ENCODE measurements at regions not wholly inside any gene's neighbourhood (a gene's known extent, or its start where the extent isn't known, plus 50 kb on each side); places are given as distances from the start of the nearest gene placed in this dataset.

DNA sequence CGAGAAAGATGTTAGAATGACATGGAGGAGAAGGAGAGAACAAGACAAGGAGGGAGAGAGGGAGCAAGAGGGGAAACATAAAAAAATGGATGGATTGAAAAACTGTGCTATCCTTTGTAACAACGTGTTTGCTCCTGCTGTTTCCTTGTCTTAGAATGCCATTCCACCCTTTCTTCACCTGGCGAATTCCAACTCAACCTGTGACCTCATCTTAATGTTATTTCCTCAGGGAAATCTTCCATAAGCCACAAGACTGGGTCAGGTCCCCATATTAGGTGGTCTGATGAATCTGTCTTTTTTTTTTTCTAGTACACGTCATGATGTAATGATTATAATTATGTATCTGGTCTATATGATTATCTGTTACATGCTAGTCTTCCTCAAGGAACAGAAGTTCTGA lies 195.0 kb upstream of the MAF start:
- no peak for DNase-seq (ENCODE audit: low read depth, low spot score)
- ChIA-PET POLR2A (no interaction called here), CTCF (no interaction called here)
- no peak for TF ChIP-seq CTCF (IDR thresholded peaks at IDR 0.05; ENCODE audit: insufficient read depth, low read length, missing control alignments)
- no peak overlapping the region for H3K4me3 ChIP-seq (ENCODE audit: low read depth, low read length)

DNA sequence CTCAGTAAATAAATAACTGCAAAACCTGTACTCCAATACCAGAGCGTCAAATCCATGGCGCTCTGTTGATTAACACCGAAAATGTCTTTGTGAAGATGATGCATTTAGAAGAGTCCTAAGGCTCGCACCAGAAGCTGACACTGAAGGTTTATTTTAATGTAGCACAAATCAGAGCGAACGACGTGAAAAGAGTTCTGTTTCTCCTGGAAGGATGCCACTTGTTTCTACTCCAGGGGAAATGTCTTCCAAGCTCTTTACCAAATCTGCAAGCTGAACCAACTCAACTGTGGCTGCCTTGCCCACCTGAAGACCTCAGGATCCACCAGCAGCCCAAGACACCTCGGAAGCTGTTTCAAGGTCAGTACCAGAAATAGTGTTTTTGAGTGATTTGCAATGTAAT lies 194.4 kb upstream of the MAF start:
- no peak for DNase-seq (ENCODE audit: low read depth, low spot score)
- no peak for TF ChIP-seq CTCF (IDR thresholded peaks at IDR 0.05; ENCODE audit: insufficient read depth, low read length, missing control alignments)
- CTCF ChIA-PET: no interaction called here
- no peak overlapping the region for H3K4me3 ChIP-seq (ENCODE audit: low read depth, low read length)
- POLR2A ChIA-PET: no interaction called here

- ChIA-PET CTCF (no interaction called here), POLR2A (no interaction called here)
- no peak for TF ChIP-seq CTCF (IDR thresholded peaks at IDR 0.05; ENCODE audit: insufficient read depth, low read length, missing control alignments)
- H3K4me3 ChIP-seq (ENCODE audit: low read depth, low read length): no peak overlapping the region
- DNase-seq (ENCODE audit: low read depth, low spot score): no peak
Measured at GRCh38 chr16:79792664-79793351, 192.3 kb upstream of the MAF start.

GRCh38 chr16:79792076-79792475 lies 191.5 kb upstream of the MAF start:
- CTCF ChIA-PET: no interaction called here
- no peak overlapping the region for H3K4me3 ChIP-seq (ENCODE audit: low read depth, low read length)
- POLR2A ChIA-PET: no interaction called here
- no peak for DNase-seq (ENCODE audit: low read depth, low spot score)
- no peak for TF ChIP-seq CTCF (IDR thresholded peaks at IDR 0.05; ENCODE audit: insufficient read depth, low read length, missing control alignments)

- DNase-seq (ENCODE audit: low read depth, low spot score): no peak
- ChIA-PET POLR2A (no interaction called here), CTCF (no interaction called here)
- H3K4me3 ChIP-seq (ENCODE audit: low read depth, low read length): no peak overlapping the region
- TF ChIP-seq CTCF (IDR thresholded peaks at IDR 0.05; ENCODE audit: insufficient read depth, low read length, missing control alignments): no peak
Measured at GRCh38 chr16:79790854-79791253, 190.3 kb upstream of the MAF start.

- DNase-seq (ENCODE audit: low read depth, low spot score): no peak
- ChIA-PET CTCF (no interaction called here), POLR2A (no interaction called here)
- no peak for TF ChIP-seq CTCF (IDR thresholded peaks at IDR 0.05; ENCODE audit: insufficient read depth, low read length, missing control alignments)
- no peak overlapping the region for H3K4me3 ChIP-seq (ENCODE audit: low read depth, low read length)
Measured at GRCh38 chr16:79788949-79789348, 188.4 kb upstream of the MAF start.

Data from AG04449 (cell line).